HG03378 (cell line): ENCODE measurements at regions not wholly inside any gene's neighbourhood (a gene's known extent, or its start where the extent isn't known, plus 50 kb on each side); places are given as distances from the start of the nearest gene placed in this dataset.
"Not testable (repeated sequence)": the region's sequence is repeated elsewhere in the genome, so short reads cannot be mapped to it uniquely, and the experiment has no call there.

Experiments
- ATAC-seq: cut with Tn5 transposase; IDR thresholded peaks from one replicate; pipeline ENCODE4 v1.9.1; 2021; ENCODE audit warnings: mild to moderate bottlenecking, moderate library complexity; ENCODE audit not compliant: unreplicated experiment

GRCh38 chr9:19660019-19660418, 128.8 kb downstream of the SLC24A2 start:
- ATAC-seq, result no peak

- no peak for ATAC-seq
Measured at GRCh38 chr9:19656704-19657103, 132.1 kb downstream of the SLC24A2 start.

DNA sequence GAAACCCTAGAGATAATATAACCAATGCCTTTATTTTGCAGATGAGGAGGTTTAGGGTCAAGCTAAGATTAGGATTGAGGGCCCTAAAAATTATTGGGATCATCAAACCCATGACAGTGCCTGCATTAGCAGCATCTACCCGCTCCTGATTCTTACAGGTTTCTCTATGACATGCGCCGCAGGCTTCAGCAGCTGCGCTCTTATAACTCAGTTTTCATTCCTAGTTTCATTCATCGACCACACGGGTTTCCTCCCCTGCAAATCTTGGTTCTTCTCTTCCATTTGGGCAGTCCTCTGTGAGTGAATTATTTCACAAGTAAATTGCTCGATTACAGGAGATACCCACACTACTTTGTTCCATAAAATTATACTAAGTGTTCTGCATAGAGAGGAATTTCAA, 137.2 kb downstream of the SLC24A2 start:
- ATAC-seq, result no peak

GRCh38 chr9:19650312-19650711, 138.5 kb downstream of the SLC24A2 start:
- ATAC-seq, result no peak

- no peak for ATAC-seq
Measured at GRCh38 chr9:19649336-19650041, 139.3 kb downstream of the SLC24A2 start.

DNA sequence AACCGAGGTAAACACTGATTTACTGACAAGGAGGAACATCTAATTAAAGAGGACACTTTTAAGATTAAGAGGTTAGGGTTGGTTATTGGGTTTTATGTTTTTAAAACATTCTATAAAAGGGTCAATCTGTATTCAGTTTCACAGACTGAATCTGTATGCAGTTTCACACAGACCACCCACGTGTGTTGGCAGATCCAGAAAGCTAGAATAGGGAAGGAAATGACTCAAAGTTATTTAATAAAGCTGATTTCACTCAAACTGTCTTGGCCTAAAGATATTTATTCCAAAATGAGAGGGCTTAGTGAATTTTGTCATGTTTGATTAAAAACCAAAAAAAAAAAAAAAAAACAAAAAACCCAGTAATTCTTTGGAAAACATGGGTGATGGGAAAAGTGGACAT, 140.2 kb downstream of the SLC24A2 start:
- no peak for ATAC-seq

GRCh38 chr9:19643875-19644274, 145.0 kb downstream of the SLC24A2 start:
- no peak for ATAC-seq

DNA sequence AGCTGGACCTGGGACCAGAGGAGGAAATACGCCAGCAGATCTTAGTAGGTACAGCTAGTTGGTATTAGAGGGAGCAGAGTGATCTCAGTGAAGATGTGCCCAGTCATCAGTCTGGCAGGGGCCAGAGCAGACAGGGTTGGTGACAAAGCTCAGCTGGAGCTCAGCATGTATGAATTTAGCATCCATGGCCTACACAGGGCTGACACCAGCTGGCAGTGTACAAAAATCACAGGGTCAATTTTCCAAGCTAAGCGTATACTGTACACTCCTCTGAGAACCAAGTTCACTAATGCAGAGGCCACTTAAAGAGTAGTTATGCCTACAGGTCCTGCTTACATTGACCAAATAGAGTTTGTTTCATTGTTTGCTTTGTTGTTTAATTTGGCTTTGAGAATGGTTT, 146.6 kb downstream of the SLC24A2 start:
- ATAC-seq, result no peak

GRCh38 chr9:19641046-19641445, 147.8 kb downstream of the SLC24A2 start:
- no peak for ATAC-seq

GRCh38 chr9:19640014-19640413, 148.8 kb downstream of the SLC24A2 start:
- ATAC-seq, result no peak

GRCh38 chr9:19637084-19637483, 151.8 kb downstream of the SLC24A2 start:
- ATAC-seq, result no peak

GRCh38 chr9:19634881-19635280, 154.0 kb downstream of the SLC24A2 start:
- no peak for ATAC-seq

DNA sequence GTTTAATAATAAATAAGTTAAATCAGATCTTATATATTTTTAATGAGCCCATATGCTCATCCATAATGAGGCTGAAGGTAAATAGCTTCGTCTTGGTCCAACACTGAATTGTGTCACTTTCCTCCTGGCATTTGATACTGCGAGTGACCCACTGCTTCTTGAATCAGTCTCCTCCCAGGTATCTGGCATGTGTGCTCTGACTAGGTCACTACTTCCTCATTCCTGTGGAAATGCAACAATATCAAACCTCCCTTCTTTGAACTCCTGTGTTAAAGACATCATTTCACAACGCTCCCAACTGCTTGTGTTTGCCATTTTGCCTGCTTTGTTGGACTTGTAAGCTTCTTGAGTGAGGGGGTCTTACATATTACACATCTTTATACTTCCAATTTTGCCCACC, 157.7 kb downstream of the SLC24A2 start:
- ATAC-seq, result no peak

DNA sequence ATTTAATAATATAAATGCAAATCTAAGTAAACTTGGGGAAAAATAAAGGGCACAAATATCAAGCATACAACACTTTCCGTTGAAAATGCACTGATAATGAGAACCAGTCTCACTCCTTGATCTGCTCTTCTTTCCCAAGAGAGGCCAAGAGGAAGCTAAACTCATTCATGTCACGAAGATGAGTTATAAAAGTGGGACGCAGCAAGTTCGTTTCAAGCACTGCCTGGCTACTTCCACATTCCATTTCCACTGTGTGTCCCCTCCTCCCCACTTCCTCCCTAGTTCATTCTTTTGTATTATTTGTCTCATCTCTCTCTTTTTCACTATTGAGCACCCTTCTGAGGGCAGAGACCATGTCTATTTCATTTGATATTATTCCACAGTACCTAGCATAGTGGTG, 158.1 kb downstream of the SLC24A2 start:
- no peak for ATAC-seq

DNA sequence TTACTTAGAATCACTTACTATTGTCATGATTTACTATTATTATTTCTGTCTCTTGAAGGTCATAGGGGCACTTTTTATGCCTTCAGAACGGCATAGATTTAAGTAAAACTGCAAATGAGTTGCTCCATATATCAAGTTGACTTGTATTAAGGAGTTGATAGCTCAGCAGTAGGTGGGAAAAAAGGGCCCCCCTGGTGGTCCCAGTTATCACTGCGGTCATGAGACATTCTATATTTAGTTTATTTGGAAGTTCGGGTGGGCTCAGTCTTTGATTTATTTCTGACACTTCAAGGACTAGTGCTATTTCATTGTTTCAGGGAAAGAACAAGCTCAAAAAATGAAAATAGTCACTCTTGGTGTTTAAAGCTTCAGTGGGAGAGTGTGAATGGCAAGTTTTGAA, 159.3 kb downstream of the SLC24A2 start:
- ATAC-seq, result no peak

- ATAC-seq, result not testable (repeated sequence)
Measured at GRCh38 chr9:19625426-19625825, 163.4 kb downstream of the SLC24A2 start.

DNA sequence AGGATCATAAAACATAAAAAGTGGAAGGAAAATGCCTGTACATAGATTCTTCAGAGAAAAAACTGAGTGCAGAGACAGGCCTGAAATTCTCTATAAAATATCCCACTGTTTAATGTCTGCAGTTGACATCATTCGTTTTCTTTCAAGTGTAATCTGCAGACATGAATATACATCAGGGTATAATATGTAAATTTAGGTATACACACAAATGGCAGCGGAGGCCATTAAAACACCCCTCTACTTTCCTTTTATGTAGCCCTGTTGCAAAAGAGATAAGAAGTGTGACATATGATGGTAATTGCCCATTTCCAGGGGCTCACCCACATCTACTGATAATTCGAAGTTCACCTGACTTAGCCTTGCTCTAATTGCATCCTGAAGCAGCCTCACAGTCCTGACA, 164.3 kb downstream of the SLC24A2 start:
- ATAC-seq, result no peak

DNA sequence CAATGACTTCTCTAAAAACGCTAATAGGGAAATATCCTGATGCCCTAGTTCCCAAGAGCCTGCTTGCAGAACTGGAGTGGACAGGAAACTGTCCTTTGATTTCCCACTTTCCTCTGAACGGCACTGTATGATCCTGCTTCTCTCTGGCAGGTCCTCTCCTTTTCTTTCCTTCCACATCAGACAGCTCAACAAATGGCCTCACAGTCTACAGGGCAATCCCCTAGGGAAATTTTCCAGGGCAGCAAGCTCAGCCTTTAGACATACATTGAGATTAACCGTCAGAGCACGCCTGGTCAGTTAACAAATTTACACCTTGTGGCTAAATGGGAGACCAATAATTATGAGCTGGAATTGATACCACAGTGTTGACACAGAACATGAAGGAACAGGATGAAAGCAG, 164.9 kb downstream of the SLC24A2 start:
- no peak for ATAC-seq

- ATAC-seq, result no peak
Measured at GRCh38 chr9:19620326-19620725, 168.5 kb downstream of the SLC24A2 start.

DNA sequence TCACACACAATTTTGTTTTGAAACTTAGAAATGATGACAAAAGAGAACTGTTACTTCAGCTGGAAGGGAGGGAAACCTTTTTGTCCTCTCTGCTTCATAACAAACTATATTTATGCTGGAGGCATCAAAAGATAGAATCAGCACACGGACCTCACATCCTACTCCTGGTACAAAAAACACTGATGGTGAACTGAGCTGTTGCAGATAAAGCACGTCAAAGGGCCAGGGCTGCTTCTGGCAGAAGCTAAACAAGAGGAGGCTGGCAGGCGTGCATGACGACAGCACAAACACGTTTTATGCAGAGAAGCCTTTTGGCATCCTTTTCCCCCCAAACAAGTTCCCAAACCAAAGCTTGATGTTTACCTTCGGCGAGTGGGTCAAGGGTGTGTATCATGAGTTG, 169.6 kb downstream of the SLC24A2 start:
- ATAC-seq, result no peak

- ATAC-seq, result no peak
Measured at GRCh38 chr9:19618816-19619215, 170.0 kb downstream of the SLC24A2 start.

DNA sequence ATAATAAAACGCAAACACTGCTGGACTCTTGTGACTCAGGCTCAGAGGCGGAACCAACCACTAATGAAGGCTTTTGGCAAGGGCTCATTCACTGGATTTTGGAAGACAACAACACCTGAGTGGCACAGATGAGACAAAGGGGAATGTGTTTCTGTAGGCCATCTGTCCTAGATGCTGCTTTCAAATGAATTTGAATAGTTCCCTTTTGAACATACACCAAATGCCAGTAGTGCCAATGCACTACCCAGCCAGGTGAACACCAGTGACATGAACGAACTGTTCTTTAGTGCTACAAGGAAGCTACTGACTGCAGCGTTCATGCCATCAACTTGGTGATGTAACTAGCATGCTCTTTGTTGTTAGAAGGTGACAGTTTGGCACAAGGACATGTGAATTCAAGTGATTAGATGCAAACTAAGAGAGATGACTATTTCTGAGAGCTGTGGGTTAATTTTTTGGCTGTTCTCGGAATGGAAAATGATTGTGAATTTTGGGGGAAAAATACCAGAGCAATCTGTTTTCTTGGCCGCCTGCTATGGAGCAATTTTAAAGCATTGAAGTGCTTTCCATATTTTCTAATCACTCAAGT, 173.7 kb downstream of the SLC24A2 start:
- ATAC-seq, result no peak

DNA sequence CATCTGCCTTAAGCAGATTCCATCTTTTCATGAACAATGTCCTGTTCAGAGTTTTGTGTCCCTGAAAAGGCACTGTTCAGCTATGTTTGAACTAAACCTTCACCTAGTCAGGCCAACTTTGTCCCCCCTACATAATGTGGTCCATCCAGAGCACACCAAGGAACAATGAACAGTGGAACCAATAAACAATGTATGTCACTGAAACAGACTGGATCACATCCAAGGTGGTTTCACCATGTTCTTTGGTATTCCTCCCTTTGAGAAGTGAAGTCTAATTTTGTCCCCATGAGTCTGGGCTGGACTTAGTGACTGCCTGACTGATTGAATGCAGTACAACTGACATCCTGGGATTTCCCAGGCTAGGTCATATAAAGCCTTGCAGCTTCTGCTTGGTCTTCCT, 174.5 kb downstream of the SLC24A2 start:
- no peak for ATAC-seq
